NCI-H2196 (cell line): ENCODE measurements at regions not wholly inside any gene's neighbourhood (a gene's known extent, or its start where the extent isn't known, plus 50 kb on each side); places are given as distances from the start of the nearest gene placed in this dataset.

Experiments
- DNase-seq: peaks from one replicate; lab custom pipeline; 2025; ENCODE audit not compliant: unreplicated experiment; lab: John Stamatoyannopoulos, UW

DNA sequence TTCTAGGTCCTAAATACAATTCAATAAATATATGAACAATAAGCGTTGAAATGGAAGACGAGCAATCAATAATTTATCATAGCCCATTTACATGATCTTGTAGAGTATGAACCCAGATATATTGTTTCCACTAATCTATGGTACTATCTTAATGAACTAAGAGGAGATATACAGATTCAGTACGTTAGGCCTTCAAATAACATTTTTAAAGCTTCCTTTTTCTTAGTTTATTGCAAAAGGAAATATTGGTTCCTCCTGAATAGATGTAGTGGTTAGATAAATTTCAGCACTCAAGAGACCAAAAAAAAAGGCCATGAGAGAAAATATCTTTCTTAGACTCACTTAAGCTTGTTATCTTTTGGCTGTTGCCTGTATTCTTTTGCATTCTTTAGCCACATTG lies 147.5 kb upstream of the PITX2 start:
- no peak for DNase-seq

DNA sequence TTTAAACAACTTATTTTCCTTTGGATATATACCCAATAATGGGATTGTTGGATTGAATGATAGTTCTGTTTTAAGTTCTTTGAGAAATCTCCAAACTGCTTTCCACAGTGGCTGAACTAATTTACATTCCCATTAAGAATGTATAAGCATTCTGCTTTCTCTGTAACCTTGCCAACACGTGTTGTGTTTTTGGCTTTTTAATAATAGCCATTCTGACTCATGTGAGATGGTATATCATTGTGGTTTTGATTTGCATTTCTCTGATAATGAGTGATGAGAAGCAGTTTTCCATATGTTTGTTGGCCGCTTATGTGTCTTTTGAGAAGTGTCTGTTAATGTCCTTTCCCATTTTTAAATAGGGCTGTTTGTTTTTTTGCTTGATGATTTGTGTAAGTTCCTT lies 155.6 kb upstream of the PITX2 start:
- DNase-seq, result no peak

DNA sequence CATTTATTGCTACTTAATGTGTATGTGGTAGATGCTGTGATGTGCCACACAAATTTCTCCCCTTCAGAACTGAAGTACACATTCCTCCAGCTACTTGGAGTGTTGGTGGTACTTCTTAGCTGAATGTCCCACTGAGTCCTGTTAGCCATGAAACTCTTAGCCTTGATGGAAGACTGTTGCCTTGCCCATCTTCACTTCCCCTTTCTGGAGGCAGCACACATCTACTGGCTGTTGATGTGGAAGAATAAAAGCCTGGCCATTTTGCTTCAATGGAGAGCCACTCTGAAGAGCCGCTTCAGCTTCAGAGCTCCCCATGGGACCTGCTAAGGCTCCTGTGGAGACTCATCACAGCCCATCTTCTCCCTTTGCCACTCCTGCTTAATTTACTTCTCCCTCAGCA lies 157.7 kb upstream of the PITX2 start:
- no peak for DNase-seq

- DNase-seq, result no peak
Measured at GRCh38 chr4:110781944-110782343, 159.1 kb upstream of the PITX2 start.

DNA sequence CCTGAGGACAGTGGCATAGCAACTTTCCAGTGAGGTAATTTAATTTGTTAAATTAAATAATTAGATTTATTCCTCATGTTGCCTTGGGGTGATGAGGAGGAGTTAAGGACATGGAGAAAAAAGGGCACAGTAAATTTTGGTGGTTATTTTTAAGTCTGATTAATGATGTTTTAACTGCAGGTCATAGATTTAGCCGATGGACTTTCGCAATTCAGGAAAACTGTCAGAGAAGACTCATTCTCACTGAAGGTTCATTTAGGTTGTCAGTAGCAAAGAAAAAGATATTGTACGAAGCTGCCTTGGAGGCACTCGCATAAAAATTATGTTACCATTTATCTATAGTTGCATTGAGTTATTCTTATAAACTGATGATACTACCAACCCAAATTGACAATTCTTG lies 164.2 kb upstream of the PITX2 start:
- DNase-seq, result no peak

- DNase-seq, result no peak
Measured at GRCh38 chr4:110787707-110788106, 164.8 kb upstream of the PITX2 start.

DNA sequence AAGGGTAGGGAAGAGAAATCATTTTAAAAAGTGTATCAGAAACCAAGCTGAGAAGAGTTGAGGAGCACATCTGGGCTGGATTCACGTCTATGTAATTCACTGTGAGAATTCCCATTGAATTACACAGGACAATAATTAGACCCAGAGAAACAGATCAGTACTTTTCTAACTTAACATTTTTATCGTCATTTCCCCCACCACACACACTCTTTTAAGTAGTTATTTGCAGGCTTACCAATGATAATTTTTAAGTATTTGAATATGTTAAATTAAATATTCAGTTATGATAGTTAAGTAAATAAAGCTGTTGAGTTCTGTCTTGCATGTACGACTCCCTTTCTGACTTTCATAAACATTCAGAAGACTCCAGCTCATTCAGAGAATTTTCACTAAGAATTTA lies 165.4 kb upstream of the PITX2 start:
- no peak for DNase-seq

GRCh38 chr4:110792036-110792435 lies 169.2 kb upstream of the PITX2 start:
- DNase-seq, result no peak

GRCh38 chr4:110793381-110793801 lies 170.5 kb upstream of the PITX2 start:
- DNase-seq, result no peak

GRCh38 chr4:110793890-110794554 lies 171.1 kb upstream of the PITX2 start:
- no peak for DNase-seq

- no peak for DNase-seq
Measured at GRCh38 chr4:110795971-110796370, 173.1 kb upstream of the PITX2 start.

- DNase-seq, result no peak
Measured at GRCh38 chr4:110797486-110797885, 174.6 kb upstream of the PITX2 start.

DNA sequence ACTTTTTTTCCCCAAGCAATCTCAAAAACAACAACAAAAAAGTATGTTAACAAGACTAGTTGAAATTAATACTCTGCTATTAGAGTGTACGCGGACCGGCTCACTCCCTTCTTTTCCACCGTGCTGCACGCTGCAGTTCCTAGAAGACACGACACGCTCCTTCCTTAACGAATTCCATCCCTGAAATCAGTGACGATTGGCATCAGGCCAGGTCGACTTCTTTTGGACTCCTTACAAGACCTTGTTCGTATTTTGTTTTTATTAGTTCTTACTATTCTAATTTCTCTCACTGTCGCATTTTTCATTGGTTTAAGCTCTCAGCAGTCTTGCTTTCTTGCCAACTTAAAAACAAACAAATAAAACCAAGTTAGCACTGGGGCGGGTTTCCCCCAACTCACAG lies 175.8 kb upstream of the PITX2 start:
- no peak for DNase-seq

- no peak for DNase-seq
Measured at GRCh38 chr4:110799211-110799610, 176.3 kb upstream of the PITX2 start.

DNA sequence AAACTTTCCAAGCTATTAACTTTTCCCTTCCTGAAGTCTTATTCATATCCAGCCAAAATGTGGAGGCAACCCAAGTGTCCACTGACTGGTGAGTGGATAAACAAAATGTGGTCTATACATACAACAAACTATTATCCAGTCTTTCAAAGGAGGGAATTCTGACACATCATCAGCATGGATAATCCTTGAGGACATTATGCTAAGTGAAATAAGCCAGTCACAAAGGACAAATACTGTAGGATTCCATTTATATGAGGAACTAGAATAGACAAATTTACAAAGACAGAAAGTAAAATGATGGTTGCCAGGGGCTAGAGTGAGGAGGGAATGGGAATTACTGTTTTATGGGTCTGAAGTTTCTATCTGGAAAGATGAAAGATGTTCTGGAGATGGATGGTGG lies 178.7 kb upstream of the PITX2 start:
- DNase-seq, result no peak

DNA sequence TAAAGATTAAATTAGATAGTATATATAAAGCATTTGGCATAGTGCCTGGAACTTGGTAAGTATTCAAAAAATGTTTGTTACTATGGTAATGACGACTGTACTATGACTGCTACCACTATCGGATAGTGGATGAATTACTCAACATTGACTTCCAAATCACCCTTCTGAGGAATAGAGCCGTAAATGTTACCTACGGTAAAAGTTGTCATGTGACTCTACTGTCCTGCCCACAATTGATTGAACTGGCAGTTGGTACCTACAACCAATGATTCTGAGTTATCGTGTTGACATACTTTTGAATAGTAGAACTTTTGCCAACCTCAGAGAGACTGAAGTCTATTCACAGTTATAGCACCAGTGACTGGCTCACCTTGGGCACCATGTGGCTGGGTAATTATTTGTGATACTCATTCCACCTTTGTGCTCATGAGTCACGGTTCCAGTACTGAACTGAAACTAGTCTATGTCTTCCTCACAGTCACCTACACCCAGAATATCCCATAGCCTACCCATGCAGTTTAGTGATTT lies 185.5 kb upstream of the PITX2 start:
- no peak for DNase-seq

- no peak for DNase-seq
Measured at GRCh38 chr4:110815950-110816349, 193.1 kb upstream of the PITX2 start.

DNA sequence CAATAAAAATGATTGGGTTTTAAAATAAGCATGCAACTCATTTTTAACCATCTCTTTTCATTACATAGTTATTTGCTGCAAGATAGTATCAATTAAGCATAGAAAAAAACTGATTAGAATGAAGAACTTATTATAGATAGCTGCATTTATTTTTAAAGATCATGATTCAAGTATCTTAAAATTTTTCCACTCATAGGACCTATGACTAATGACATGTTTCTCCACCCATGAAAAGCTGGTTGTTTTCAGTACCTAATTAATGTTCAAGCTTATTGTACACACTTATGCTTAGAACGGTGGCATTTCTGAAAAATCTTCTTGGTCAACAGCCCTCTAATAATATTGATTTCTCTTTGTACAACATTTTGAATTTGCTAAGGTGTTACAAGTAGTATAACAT lies 193.5 kb upstream of the PITX2 start:
- no peak for DNase-seq

DNA sequence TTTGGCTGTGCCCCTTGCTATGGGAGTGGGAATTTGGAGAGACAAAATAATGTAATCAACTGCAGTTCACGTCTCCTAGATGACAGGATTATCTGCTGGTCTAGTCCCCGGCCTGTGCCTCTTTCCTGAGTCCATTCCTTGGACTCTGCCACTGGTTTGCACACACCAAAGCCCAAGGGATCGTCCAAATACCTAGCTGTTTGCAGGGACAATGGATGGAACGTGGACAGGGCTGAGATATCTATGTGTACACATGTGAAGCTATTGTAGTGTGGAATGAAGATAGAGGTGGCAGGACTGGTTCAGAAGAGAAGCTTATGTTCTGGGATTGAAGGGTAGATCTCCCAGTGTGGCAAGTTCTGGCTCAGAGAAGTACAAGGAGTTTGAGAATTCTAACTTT lies 198.3 kb upstream of the PITX2 start:
- DNase-seq, result no peak

- no peak for DNase-seq
Measured at GRCh38 chr4:110823251-110823650, 200.4 kb upstream of the PITX2 start.

DNA sequence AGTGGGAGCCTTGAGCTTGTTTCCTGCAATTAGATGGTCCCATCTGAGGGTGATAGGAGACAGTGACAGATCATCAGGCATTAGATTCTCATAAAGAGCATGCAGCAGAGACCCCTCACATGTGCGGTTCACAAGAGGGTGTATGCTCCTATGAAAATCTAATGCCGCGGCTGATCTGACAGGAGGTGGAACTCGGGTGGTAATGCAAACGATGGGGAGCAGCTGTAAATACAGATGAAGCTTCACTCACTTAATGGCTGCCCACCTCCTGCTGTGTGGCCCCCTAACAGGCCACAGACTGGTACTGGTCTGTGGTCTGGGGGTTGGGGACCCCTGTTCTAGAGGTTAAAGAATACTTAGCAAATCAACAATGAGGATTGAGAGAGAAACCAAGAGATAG lies 201.5 kb upstream of the PITX2 start:
- DNase-seq, result no peak

- no peak for DNase-seq
Measured at GRCh38 chr4:110826656-110827055, 203.8 kb upstream of the PITX2 start.

DNA sequence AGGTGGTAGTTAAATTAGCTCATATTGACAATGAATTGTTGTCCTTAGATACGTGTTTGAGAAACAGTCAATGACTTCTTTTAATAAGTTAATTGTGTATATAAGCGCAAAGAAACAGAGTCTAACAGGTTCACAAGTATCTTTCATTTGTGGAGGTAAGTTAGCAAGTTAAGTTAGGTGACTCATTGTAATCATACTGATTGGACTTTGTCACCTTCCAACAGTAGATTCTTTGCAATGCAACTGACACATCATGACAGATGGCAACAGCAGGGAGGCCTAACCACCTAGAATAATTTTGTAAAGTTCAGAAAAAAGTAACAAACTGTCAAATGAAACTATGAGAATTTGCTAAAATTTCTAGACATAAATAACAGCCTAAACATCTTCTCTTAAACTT lies 207.6 kb upstream of the PITX2 start:
- DNase-seq, result no peak
